ENCODE measurements at regions not wholly inside any gene's neighbourhood (a gene's known extent, or its start where the extent isn't known, plus 50 kb on each side); places are given as distances from the start of the nearest gene placed in this dataset.

DNA sequence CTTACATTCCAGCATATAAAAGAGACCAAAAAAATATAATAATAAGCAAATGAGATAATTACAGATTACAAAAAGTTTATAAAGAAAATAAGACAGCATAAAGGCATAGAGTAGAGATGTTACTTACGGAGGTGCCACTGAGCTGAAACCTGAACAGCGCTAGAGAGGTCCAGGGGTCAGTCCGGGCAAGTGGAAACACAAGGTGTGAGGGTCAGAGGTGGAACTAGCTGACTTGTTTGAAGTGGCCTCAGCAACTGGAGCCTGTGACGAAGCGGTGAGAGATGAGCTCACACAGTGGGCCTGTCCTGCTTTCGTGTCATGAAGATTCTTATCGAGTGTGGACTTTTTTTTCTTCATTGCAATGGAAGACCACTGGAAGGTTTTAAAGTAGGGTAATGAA lies 288.3 kb upstream of the TANK start:
- intact Hi-C loops (cut with micrococcal nuclease) = no loop called here
- no peaks in the 10 kb centered on the region for H3K9me3 ChIP-seq (ENCODE audit: control insufficient read depth in 1 of 2, low read length in 2 of 2)
- no peaks in the 10 kb centered on the region for H3K9me3 Mint-ChIP-seq
- no peak overlapping the region for H3K4me3 ChIP-seq (ENCODE audit: low read length in 2 of 2)
- CTCF ChIA-PET (ENCODE audit: partially characterized antibody) = no interaction called here
- no peaks in the 10 kb centered on the region for H3K27me3 ChIP-seq (ENCODE audit: insufficient read depth, low read length)
- no peaks in the 10 kb centered on the region for H3K4me1 Mint-ChIP-seq
- no peak overlapping the region for H3K27ac ChIP-seq (ENCODE audit: low read depth, low read length)
- H3K36me3 ChIP-seq (ENCODE audit: insufficient read depth, low read length) = no peaks in the 10 kb centered on the region
- H3K27ac Mint-ChIP-seq = no peak overlapping the region
- POLR2A ChIA-PET (ENCODE audit: partially characterized antibody) = no interaction called here
- H3K27me3 Mint-ChIP-seq = peaks cover 2 to 6% of the 10 kb centered on the region in 2 donors
- H3K36me3 Mint-ChIP-seq = no peaks in the 10 kb centered on the region
- H3K4me3 Mint-ChIP-seq = no peak overlapping the region
- H3K4me1 ChIP-seq (ENCODE audit: insufficient read depth, low read length) = no peaks in the 10 kb centered on the region
- DNase-seq = no peak

DNA sequence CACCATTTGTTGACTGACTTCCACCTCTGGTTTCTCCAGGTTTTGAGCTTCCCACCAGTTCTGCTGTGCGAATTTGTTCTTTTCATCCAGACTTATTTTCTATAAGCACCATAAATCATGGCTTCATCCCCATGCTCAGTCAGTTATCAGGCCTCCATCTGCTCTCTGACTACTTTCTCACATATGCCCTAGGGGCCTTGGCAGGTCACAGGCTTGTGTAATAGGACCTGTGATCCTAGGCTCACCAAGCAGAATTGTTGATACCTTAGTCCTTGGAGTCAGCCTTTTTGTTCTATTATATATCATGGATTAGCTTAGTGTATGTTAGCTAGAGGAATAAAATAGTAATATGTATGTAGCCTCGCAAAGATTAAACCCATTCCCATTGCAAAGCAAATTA lies 284.2 kb upstream of the TANK start:
- H3K27me3 Mint-ChIP-seq = peaks cover 4 to 10% of the 10 kb centered on the region in 2 donors
- intact Hi-C loops (cut with micrococcal nuclease) = no loop called here
- H3K36me3 Mint-ChIP-seq = no peaks in the 10 kb centered on the region
- H3K4me1 Mint-ChIP-seq = no peaks in the 10 kb centered on the region
- no peak overlapping the region for H3K27ac ChIP-seq (ENCODE audit: low read depth, low read length)
- POLR2A ChIA-PET (ENCODE audit: partially characterized antibody) = no interaction called here
- H3K4me3 Mint-ChIP-seq = no peak overlapping the region
- no peak overlapping the region for H3K4me3 ChIP-seq (ENCODE audit: low read length in 2 of 2)
- CTCF ChIA-PET (ENCODE audit: partially characterized antibody) = no interaction called here
- no peaks in the 10 kb centered on the region for H3K9me3 ChIP-seq (ENCODE audit: control insufficient read depth in 1 of 2, low read length in 2 of 2)
- H3K9me3 Mint-ChIP-seq = no peaks in the 10 kb centered on the region
- DNase-seq = no peak
- no peaks in the 10 kb centered on the region for H3K4me1 ChIP-seq (ENCODE audit: insufficient read depth, low read length)
- H3K27me3 ChIP-seq (ENCODE audit: insufficient read depth, low read length) = no peaks in the 10 kb centered on the region
- H3K36me3 ChIP-seq (ENCODE audit: insufficient read depth, low read length) = no peaks in the 10 kb centered on the region
- no peak overlapping the region for H3K27ac Mint-ChIP-seq

DNA sequence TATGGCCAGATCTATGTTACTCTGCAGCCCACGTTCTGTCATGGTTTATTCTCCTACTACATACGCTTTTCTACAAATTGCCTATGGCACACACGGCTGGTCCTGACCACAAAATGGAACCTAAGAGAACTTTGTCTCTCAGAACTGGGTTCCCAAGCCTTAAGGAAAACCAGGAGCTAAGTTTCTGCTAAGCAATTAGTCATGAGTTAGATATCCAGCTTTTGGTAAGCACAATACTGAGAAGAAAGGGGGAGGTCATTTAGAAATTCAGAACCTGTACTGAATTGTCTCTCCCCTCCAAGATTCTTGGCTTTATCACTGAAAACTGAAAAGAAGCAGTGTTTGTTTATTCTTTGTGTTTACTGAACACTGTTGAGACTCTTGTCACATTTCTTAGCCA lies 283.5 kb upstream of the TANK start:
- Histone ChIP-seq H3K4me3 (ENCODE audit: low read length in 2 of 2) (no peak overlapping the region), H3K36me3 (ENCODE audit: insufficient read depth, low read length) (no peaks in the 10 kb centered on the region), H3K9me3 (ENCODE audit: control insufficient read depth in 1 of 2, low read length in 2 of 2) (no peaks in the 10 kb centered on the region), H3K27ac (ENCODE audit: low read depth, low read length) (no peak overlapping the region), H3K27me3 (ENCODE audit: insufficient read depth, low read length) (no peaks in the 10 kb centered on the region), H3K4me1 (ENCODE audit: insufficient read depth, low read length) (no peaks in the 10 kb centered on the region)
- H3K4me1 Mint-ChIP-seq = no peaks in the 10 kb centered on the region
- no peak overlapping the region for H3K27ac Mint-ChIP-seq
- POLR2A ChIA-PET (ENCODE audit: partially characterized antibody) = no interaction called here
- CTCF ChIA-PET (ENCODE audit: partially characterized antibody) = no interaction called here
- H3K36me3 Mint-ChIP-seq = no peaks in the 10 kb centered on the region
- H3K27me3 Mint-ChIP-seq = peaks cover 4 to 10% of the 10 kb centered on the region in 2 donors
- H3K4me3 Mint-ChIP-seq = no peak overlapping the region
- H3K9me3 Mint-ChIP-seq = no peaks in the 10 kb centered on the region
- DNase-seq = no peak
- intact Hi-C loops (cut with micrococcal nuclease) = no loop called here

DNA sequence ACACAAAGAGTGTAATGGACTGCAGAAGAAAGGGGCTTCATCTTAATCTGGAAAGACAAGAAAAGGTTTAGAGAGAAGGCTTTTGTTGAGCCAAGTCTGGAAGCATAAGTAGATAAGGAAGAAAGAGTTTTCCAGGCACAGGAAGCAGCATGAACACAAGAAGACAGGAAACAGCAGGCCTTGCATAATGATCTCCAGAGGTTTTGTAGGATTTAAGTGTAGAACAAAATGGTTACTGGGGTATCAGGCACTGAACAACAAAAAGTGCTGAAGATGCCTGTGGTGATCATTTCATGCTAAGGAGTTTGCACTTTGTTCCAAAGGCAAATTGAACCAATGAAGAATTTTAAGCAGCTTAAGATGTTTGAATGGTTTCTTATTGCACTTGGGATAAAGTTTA lies 281.6 kb upstream of the TANK start:
- DNase-seq = no peak
- Mint-ChIP-seq H3K36me3 (no peaks in the 10 kb centered on the region), H3K4me3 (no peak overlapping the region), H3K27ac (no peak overlapping the region), H3K4me1 (no peaks in the 10 kb centered on the region), H3K9me3 (no peaks in the 10 kb centered on the region), H3K27me3 (peaks cover 2 to 8% of the 10 kb centered on the region in 2 donors)
- Histone ChIP-seq H3K9me3 (ENCODE audit: control insufficient read depth in 1 of 2, low read length in 2 of 2) (no peaks in the 10 kb centered on the region), H3K36me3 (ENCODE audit: insufficient read depth, low read length) (no peaks in the 10 kb centered on the region), H3K4me1 (ENCODE audit: insufficient read depth, low read length) (no peaks in the 10 kb centered on the region), H3K4me3 (ENCODE audit: low read length in 2 of 2) (no peak overlapping the region), H3K27ac (ENCODE audit: low read depth, low read length) (no peak overlapping the region), H3K27me3 (ENCODE audit: insufficient read depth, low read length) (no peaks in the 10 kb centered on the region)
- POLR2A ChIA-PET (ENCODE audit: partially characterized antibody) = no interaction called here
- intact Hi-C loops (cut with micrococcal nuclease) = no loop called here
- CTCF ChIA-PET (ENCODE audit: partially characterized antibody) = no interaction called here

DNA sequence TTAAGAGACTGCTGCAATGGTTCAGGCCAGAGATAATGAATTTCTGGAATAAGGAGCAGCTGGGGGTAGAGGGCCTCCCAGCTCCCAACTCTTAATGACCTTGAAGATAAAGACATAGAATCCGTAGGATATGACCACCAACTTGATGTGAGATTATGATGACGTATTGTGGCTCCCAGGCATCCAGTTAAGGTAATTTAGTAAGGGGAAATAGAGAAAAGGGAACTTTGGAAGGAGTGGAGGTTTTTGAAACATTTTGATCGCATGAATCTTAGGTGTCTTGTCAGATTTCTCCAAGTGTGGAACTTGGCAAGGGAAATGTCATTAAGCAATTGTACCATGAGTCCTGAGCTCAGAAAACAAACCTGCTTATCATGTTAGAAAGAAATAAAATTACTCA lies 277.3 kb upstream of the TANK start:
- peaks cover 0 to 2% (median 0%) of the 10 kb centered on the region in 8 donors for H3K9me3 Mint-ChIP-seq
- ChIA-PET POLR2A (ENCODE audit: partially characterized antibody) (no interaction called here), CTCF (ENCODE audit: partially characterized antibody) (no interaction called here)
- no peaks in the 10 kb centered on the region for H3K27me3 ChIP-seq (ENCODE audit: insufficient read depth, low read length)
- no peaks in the 10 kb centered on the region for H3K9me3 ChIP-seq (ENCODE audit: control insufficient read depth in 1 of 2, low read length in 2 of 2)
- H3K27me3 Mint-ChIP-seq = peaks cover 2 to 8% of the 10 kb centered on the region in 2 donors
- no peaks in the 10 kb centered on the region for H3K4me1 Mint-ChIP-seq
- H3K4me3 ChIP-seq (ENCODE audit: low read length in 2 of 2) = no peak overlapping the region
- H3K36me3 ChIP-seq (ENCODE audit: insufficient read depth, low read length) = no peaks in the 10 kb centered on the region
- H3K27ac Mint-ChIP-seq = no peak overlapping the region
- no peaks in the 10 kb centered on the region for H3K4me1 ChIP-seq (ENCODE audit: insufficient read depth, low read length)
- no peak overlapping the region for H3K27ac ChIP-seq (ENCODE audit: low read depth, low read length)
- no peak overlapping the region for H3K4me3 Mint-ChIP-seq
- intact Hi-C loops (cut with micrococcal nuclease) = no loop called here
- DNase-seq = no peak
- no peaks in the 10 kb centered on the region for H3K36me3 Mint-ChIP-seq

DNA sequence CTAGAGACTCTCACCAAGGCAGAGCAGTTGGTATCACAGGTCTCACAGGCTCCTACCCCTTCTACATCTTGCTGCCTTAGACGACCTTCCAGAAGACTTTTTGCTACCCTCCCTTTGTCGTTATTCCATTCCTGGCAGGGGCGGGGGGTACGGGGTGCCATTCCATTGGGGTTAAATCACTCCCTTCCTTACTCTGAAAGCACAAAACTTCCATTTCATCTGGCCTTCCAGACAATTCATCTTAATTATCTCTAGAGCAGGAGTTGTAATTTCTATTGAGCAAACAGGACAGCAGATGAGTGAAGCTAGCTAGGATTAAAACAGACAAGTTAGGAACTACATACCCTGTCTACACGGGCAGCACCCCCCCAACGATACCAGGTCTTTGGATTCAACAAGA lies 276.2 kb upstream of the TANK start:
- Mint-ChIP-seq H3K4me1 (no peaks in the 10 kb centered on the region), H3K4me3 (no peak overlapping the region), H3K27me3 (peaks cover 2 to 5% of the 10 kb centered on the region in 2 donors), H3K9me3 (peaks cover 0 to 2% (median 0%) of the 10 kb centered on the region in 8 donors), H3K27ac (no peak overlapping the region), H3K36me3 (no peaks in the 10 kb centered on the region)
- no peak for DNase-seq
- ChIA-PET CTCF (ENCODE audit: partially characterized antibody) (no interaction called here), POLR2A (ENCODE audit: partially characterized antibody) (no interaction called here)
- Histone ChIP-seq H3K36me3 (ENCODE audit: insufficient read depth, low read length) (no peaks in the 10 kb centered on the region), H3K9me3 (ENCODE audit: control insufficient read depth in 1 of 2, low read length in 2 of 2) (no peaks in the 10 kb centered on the region), H3K27ac (ENCODE audit: low read depth, low read length) (no peak overlapping the region), H3K4me3 (ENCODE audit: low read length in 2 of 2) (no peak overlapping the region), H3K27me3 (ENCODE audit: insufficient read depth, low read length) (no peaks in the 10 kb centered on the region), H3K4me1 (ENCODE audit: insufficient read depth, low read length) (no peaks in the 10 kb centered on the region)
- intact Hi-C loops (cut with micrococcal nuclease) = no loop called here

DNA sequence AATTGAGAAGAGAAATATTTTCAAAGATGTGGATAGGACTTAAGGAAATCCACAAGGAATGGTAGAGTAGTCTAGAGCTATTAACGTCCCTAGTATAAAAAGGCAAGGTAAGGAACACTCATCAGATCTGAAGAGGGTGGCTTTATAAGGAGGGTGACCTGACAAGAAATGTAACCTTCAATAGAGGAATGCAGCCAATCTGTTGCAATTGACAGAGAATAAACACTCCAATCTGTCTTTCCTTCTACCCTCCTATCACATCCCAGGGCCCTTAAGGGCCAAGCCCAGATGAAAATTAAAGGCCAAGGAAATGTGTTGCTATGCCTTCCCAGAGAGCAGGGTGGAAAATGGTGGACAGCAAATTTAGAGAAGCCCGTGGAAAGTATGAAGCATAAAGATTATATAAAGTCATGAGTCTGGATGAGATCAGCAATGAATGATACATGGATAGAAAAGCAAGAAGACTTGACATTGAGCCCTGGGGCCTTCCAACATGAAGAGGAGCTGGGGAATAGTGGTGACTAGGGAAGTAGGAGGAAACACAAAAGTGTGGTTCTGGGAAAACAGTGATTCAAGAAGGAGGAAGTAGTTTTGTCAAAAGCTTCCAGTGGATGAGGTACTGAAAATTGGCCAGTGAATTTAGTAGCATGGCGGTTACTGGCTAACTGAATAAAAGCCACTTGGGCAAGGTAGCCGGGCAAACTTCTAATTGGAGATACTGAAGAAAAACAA lies 270.6 kb upstream of the TANK start:
- H3K4me3 ChIP-seq (ENCODE audit: low read length in 2 of 2) = no peak overlapping the region
- ChIA-PET CTCF (ENCODE audit: partially characterized antibody) (no interaction called here), POLR2A (ENCODE audit: partially characterized antibody) (no interaction called here)
- H3K27ac ChIP-seq (ENCODE audit: low read depth, low read length) = no peak overlapping the region
- Mint-ChIP-seq H3K36me3 (no peaks in the 10 kb centered on the region), H3K4me1 (no peaks in the 10 kb centered on the region), H3K4me3 (no peak overlapping the region), H3K27ac (no peak overlapping the region), H3K9me3 (peaks cover 0 to 1% (median 0%) of the 10 kb centered on the region in 8 donors), H3K27me3 (no peaks in the 10 kb centered on the region)
- no peaks in the 10 kb centered on the region for H3K27me3 ChIP-seq (ENCODE audit: insufficient read depth, low read length)
- H3K36me3 ChIP-seq (ENCODE audit: insufficient read depth, low read length) = no peaks in the 10 kb centered on the region
- no peak for DNase-seq
- H3K9me3 ChIP-seq (ENCODE audit: control insufficient read depth in 1 of 2, low read length in 2 of 2) = no peaks in the 10 kb centered on the region
- no peaks in the 10 kb centered on the region for H3K4me1 ChIP-seq (ENCODE audit: insufficient read depth, low read length)
- intact Hi-C loops (cut with micrococcal nuclease) = no loop called here

Measured in CD4-positive, alpha-beta memory T cell (primary cell).